HG02798 (cell line): ENCODE measurements at regions not wholly inside any gene's neighbourhood (a gene's known extent, or its start where the extent isn't known, plus 50 kb on each side); places are given as distances from the start of the nearest gene placed in this dataset.
A peak's percentile ranks its signal among the peaks of the same experiment; 100 is the strongest.

Experiments used
- ATAC-seq: cut with Tn5 transposase; IDR thresholded peaks from one replicate; pipeline ENCODE4 v1.9.1; 2021; ENCODE audit warnings: mild to moderate bottlenecking; ENCODE audit not compliant: unreplicated experiment, poor library complexity

GRCh38 chr17:72022328-72023275 is 98.2 kb upstream of the SOX9 start:
- no peak for ATAC-seq

- no peak for ATAC-seq
Observed at GRCh38 chr17:72024457-72024856, 96.4 kb upstream of the SOX9 start.

GRCh38 chr17:72025113-72025512 is 95.7 kb upstream of the SOX9 start:
- ATAC-seq = no peak

- peak; percentile 81 for ATAC-seq
Observed at GRCh38 chr17:72030067-72030899, 90.5 kb upstream of the SOX9 start.

- ATAC-seq = no peak
Observed at GRCh38 chr17:72031219-72031884, 89.5 kb upstream of the SOX9 start.

- no peak for ATAC-seq
Observed at GRCh38 chr17:72033334-72033733, 87.5 kb upstream of the SOX9 start.

- ATAC-seq = peak; percentile 45
Observed at GRCh38 chr17:72034000-72034399, 86.8 kb upstream of the SOX9 start.

- no peak for ATAC-seq
Observed at GRCh38 chr17:72038427-72038826, 82.4 kb upstream of the SOX9 start.

- ATAC-seq = no peak
Observed at GRCh38 chr17:72039490-72039889, 81.3 kb upstream of the SOX9 start.

- ATAC-seq = no peak
Observed at GRCh38 chr17:72046178-72046577, 74.6 kb upstream of the SOX9 start.

- ATAC-seq = no peak
Observed at GRCh38 chr17:72046643-72047612, 73.9 kb upstream of the SOX9 start.

- ATAC-seq = no peak
Observed at GRCh38 chr17:72049914-72050313, 70.9 kb upstream of the SOX9 start.

GRCh38 chr17:72053036-72053435 is 67.8 kb upstream of the SOX9 start:
- ATAC-seq = no peak

- ATAC-seq = no peak
Observed at GRCh38 chr17:72053449-72053848, 67.4 kb upstream of the SOX9 start.

- no peak for ATAC-seq
Observed at GRCh38 chr17:72056155-72056554, 64.7 kb upstream of the SOX9 start.

GRCh38 chr17:72056727-72057290 is 64.0 kb upstream of the SOX9 start:
- ATAC-seq = no peak

- ATAC-seq = no peak
Observed at GRCh38 chr17:72060084-72060483, 60.7 kb upstream of the SOX9 start.

GRCh38 chr17:72063262-72063661 is 57.6 kb upstream of the SOX9 start:
- ATAC-seq = no peak

GRCh38 chr17:72063756-72064450 is 56.9 kb upstream of the SOX9 start:
- ATAC-seq = no peak
